ENCODE measurements at regions not wholly inside any gene's neighbourhood (a gene's known extent, or its start where the extent isn't known, plus 50 kb on each side); places are given as distances from the start of the nearest gene placed in this dataset.

- Mint-ChIP-seq H3K4me1 (no peaks in the 10 kb centered on the region), H3K9me3 (peaks cover 2 to 21% (median 15%) of the 10 kb centered on the region in 7 donors), H3K36me3 (no peaks in the 10 kb centered on the region), H3K27me3 (ENCODE audit: low read depth in 3 of 3) (peaks cover 0 to 9% (median 5%) of the 10 kb centered on the region in 3 donors), H3K4me3 (no peak overlapping the region), H3K27ac (no peak overlapping the region)
- Histone ChIP-seq H3K4me1 (ENCODE audit: control insufficient read depth in 1 of 2, insufficient read depth in 2 of 2, low read length in 2 of 2) (no peaks in the 10 kb centered on the region), H2AFZ (ENCODE audit: insufficient read depth, low read depth, low read length, poor library complexity, severe bottlenecking) (no peak overlapping the region), H3K4me2 (replicated peaks; ENCODE audit: extremely low read depth, low read length, poor library complexity, severe bottlenecking) (no peak overlapping the region), H3K9ac (ENCODE audit: insufficient read depth, low read length, poor library complexity, severe bottlenecking) (no peak overlapping the region), H4K20me1 (ENCODE audit: insufficient read depth, low read length) (no peaks in the 10 kb centered on the region), H3K27ac (ENCODE audit: low read depth in 1 of 2, low read length in 2 of 2) (no peak overlapping the region), H3K79me2 (ENCODE audit: insufficient read depth, low read length) (no peaks in the 10 kb centered on the region), H3K4me3 (replicated peaks in 1 of 3; ENCODE audit: low read depth in 2 of 3, low read length in 3 of 3) (no peak overlapping the region), H3K27me3 (ENCODE audit: control insufficient read depth in 2 of 2, insufficient read depth in 2 of 2, low read length in 2 of 2) (no peaks in the 10 kb centered on the region), H3K9me3 (replicated peaks in 1 of 2; ENCODE audit: control insufficient read depth in 1 of 2, insufficient read depth in 1 of 2, low read length in 2 of 2) (peaks cover 0 to 8% of the 10 kb centered on the region in 2 donors), H3K36me3 (replicated peaks in 1 of 2; ENCODE audit: control insufficient read depth in 1 of 2, insufficient read depth in 2 of 2, low read length in 2 of 2) (no peaks in the 10 kb centered on the region)
- 80% methylated on average over 6 of the region's 7 CpGs for WGBS (ENCODE audit: insufficient coverage)
- DNase-seq, result no peak
- TF ChIP-seq CTCF (IDR thresholded peaks at IDR 0.05), result no peak
- intact Hi-C loops (cut with micrococcal nuclease), result no loop called here
Observed at GRCh38 chr5:179432547-179432946, 87.3 kb upstream of the ADAMTS2 start.

- Mint-ChIP-seq H3K27me3 (ENCODE audit: low read depth in 3 of 3) (peaks cover 0 to 9% (median 5%) of the 10 kb centered on the region in 3 donors), H3K4me3 (no peak overlapping the region), H3K9me3 (peaks cover 2 to 21% (median 15%) of the 10 kb centered on the region in 7 donors), H3K4me1 (no peaks in the 10 kb centered on the region), H3K27ac (peak overlapping the region in 1 of 7 donors; percentile 66), H3K36me3 (no peaks in the 10 kb centered on the region)
- no peaks in the 10 kb centered on the region for H4K20me1 ChIP-seq (ENCODE audit: insufficient read depth, low read length)
- WGBS (ENCODE audit: insufficient coverage), result 100% methylated on average over 1 of the region's 6 CpGs
- no peak overlapping the region for H3K4me2 ChIP-seq (replicated peaks; ENCODE audit: extremely low read depth, low read length, poor library complexity, severe bottlenecking)
- H3K27me3 ChIP-seq (ENCODE audit: control insufficient read depth in 2 of 2, insufficient read depth in 2 of 2, low read length in 2 of 2), result no peaks in the 10 kb centered on the region
- H3K27ac ChIP-seq (ENCODE audit: low read depth in 1 of 2, low read length in 2 of 2), result no peak overlapping the region
- peaks cover 0 to 8% of the 10 kb centered on the region in 2 donors for H3K9me3 ChIP-seq (replicated peaks in 1 of 2; ENCODE audit: control insufficient read depth in 1 of 2, insufficient read depth in 1 of 2, low read length in 2 of 2)
- no peaks in the 10 kb centered on the region for H3K36me3 ChIP-seq (replicated peaks in 1 of 2; ENCODE audit: control insufficient read depth in 1 of 2, insufficient read depth in 2 of 2, low read length in 2 of 2)
- no peaks in the 10 kb centered on the region for H3K4me1 ChIP-seq (ENCODE audit: control insufficient read depth in 1 of 2, insufficient read depth in 2 of 2, low read length in 2 of 2)
- no peak for TF ChIP-seq CTCF (IDR thresholded peaks at IDR 0.05)
- no peak overlapping the region for H3K9ac ChIP-seq (ENCODE audit: insufficient read depth, low read length, poor library complexity, severe bottlenecking)
- intact Hi-C loops (cut with micrococcal nuclease), result no loop called here
- no peak for DNase-seq
- H3K79me2 ChIP-seq (ENCODE audit: insufficient read depth, low read length), result no peaks in the 10 kb centered on the region
- H2AFZ ChIP-seq (ENCODE audit: insufficient read depth, low read depth, low read length, poor library complexity, severe bottlenecking), result no peak overlapping the region
- no peak overlapping the region for H3K4me3 ChIP-seq (replicated peaks in 1 of 3; ENCODE audit: low read depth in 2 of 3, low read length in 3 of 3)
Observed at GRCh38 chr5:179431221-179431824, 86.1 kb upstream of the ADAMTS2 start.

Data from CD14-positive monocyte (primary cell).